NCI-H1694 (cell line): ENCODE measurements at regions not wholly inside any gene's neighbourhood (a gene's known extent, or its start where the extent isn't known, plus 50 kb on each side); places are given as distances from the start of the nearest gene placed in this dataset.

Experiments used
- DNase-seq: peaks from one replicate; lab custom pipeline; 2025; lab: John Stamatoyannopoulos, UW

- DNase-seq = no peak
These were observed 385.1 kb upstream of the MEX3C start for GRCh38 chr18:51582551-51582950.

- no peak for DNase-seq
These were observed 391.1 kb upstream of the MEX3C start for GRCh38 chr18:51588616-51589015.

- DNase-seq = no peak
These were observed 396.4 kb upstream of the MEX3C start for GRCh38 chr18:51593931-51594330.

- no peak for DNase-seq
These were observed 405.6 kb upstream of the MEX3C start for GRCh38 chr18:51603111-51603510.

GRCh38 chr18:51603551-51603950, 406.1 kb upstream of the MEX3C start:
- no peak for DNase-seq

GRCh38 chr18:51610481-51610880, 413.0 kb upstream of the MEX3C start:
- no peak for DNase-seq

GRCh38 chr18:51611326-51611725, 413.8 kb upstream of the MEX3C start:
- no peak for DNase-seq

- DNase-seq = no peak
These were observed 416.6 kb upstream of the MEX3C start for GRCh38 chr18:51614033-51614432.

- no peak for DNase-seq
These were observed 417.6 kb upstream of the MEX3C start for GRCh38 chr18:51614967-51615571.

GRCh38 chr18:51617167-51617566, 419.7 kb upstream of the MEX3C start:
- no peak for DNase-seq

GRCh38 chr18:51617572-51618260, 420.2 kb upstream of the MEX3C start:
- no peak for DNase-seq

GRCh38 chr18:51619283-51619682, 421.8 kb upstream of the MEX3C start:
- no peak for DNase-seq

- DNase-seq = peak; percentile 76
These were observed 423.8 kb upstream of the MEX3C start for GRCh38 chr18:51621113-51621863.

- no peak for DNase-seq
These were observed 424.3 kb upstream of the MEX3C start for GRCh38 chr18:51621864-51622160.

GRCh38 chr18:51622702-51623101, 425.2 kb upstream of the MEX3C start:
- peak; percentile 26 for DNase-seq

GRCh38 chr18:51623653-51624052, 426.2 kb upstream of the MEX3C start:
- DNase-seq = no peak

- DNase-seq = no peak
These were observed 433.2 kb upstream of the MEX3C start for GRCh38 chr18:51630706-51631105.

- DNase-seq = no peak
These were observed 440.4 kb upstream of the MEX3C start for GRCh38 chr18:51637881-51638280.

- DNase-seq = no peak
These were observed 442.1 kb upstream of the MEX3C start for GRCh38 chr18:51639541-51639940.

- no peak for DNase-seq
These were observed 446.0 kb upstream of the MEX3C start for GRCh38 chr18:51643483-51643882.

- DNase-seq = no peak
These were observed 448.1 kb upstream of the MEX3C start for GRCh38 chr18:51645607-51646006.

GRCh38 chr18:51647346-51647745, 449.9 kb upstream of the MEX3C start:
- no peak for DNase-seq

- no peak for DNase-seq
These were observed 450.5 kb upstream of the MEX3C start for GRCh38 chr18:51647942-51648341.
